GM12801 (cell line): ENCODE measurements at regions not wholly inside any gene's neighbourhood (a gene's known extent, or its start where the extent isn't known, plus 50 kb on each side); places are given as distances from the start of the nearest gene placed in this dataset.
A peak's percentile ranks its signal among the peaks of the same experiment; 100 is the strongest.

Source experiments
- CTCF ChIP-seq: IDR thresholded peaks from one replicate; pipeline ENCODE4 v1.5.1; 2011; ENCODE audit warnings: control low read depth; ENCODE audit not compliant: insufficient read length; ENCODE audit errors: extremely low read depth

DNA sequence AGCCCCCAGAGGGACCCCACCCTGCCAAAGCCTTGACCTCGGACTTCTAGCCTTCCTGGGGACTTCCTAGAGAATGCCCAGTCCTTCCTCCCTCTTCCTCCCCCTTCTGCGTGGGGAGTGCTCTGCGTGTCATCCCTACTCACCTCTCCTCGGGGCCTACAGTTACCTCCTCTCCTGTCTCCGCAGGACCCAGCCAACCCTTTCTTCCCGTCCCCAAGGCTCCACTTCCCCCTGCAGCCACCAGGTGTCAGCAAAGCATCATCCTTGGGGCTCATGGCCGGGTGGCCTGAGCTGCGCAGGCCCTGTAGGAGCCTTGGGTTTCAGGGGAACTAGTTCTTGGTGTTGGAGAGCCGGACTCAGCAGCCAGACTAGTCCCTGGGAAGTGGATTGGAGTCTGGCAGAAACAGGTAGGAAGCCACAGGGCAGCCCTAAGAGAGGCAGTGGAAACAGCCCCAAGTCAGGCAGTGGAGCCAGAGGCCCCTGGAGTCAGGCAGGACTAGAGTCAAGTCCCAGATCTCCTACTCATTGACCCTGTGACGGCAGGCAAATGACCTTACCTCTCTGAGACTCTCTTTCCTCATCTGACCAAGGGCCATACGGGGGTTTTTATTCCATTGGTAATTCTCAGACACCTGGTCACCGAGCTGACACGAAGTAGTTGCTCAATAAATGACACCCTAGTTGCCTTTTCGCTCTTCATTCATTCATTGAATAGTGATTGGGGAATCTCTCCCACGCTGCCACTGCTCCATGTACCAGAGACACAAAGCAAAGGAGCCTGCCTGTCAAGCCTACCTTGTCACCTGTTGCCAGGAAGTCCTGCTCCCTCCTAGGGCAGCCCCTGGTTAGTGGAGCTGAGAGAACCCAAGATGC lies 101.8 kb upstream of the GRK3 start:
- TF ChIP-seq CTCF = peak; percentile 21

GRCh38 chr22:25465949-25466348 lies 98.5 kb upstream of the GRK3 start:
- TF ChIP-seq CTCF = no peak

DNA sequence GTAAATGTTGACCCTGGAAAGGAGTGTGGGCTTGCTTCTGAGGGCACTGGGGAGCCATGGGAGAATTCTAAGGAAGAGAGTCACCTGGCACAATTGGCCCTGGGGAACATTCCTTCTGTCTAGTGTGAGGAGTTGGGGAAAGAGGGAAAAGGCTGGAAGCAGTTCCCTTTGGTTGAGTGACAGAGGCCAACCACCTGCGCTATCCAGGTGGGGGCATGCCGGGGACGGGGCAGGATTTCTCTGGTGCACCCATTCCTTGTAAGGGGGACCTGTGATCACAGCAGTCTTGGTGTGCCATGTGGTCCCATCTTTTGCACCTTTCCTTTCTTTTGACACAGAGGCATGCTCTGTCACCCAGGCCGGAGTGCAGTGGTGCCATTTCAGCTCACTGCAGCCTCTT lies 92.1 kb upstream of the GRK3 start:
- TF ChIP-seq CTCF = no peak

DNA sequence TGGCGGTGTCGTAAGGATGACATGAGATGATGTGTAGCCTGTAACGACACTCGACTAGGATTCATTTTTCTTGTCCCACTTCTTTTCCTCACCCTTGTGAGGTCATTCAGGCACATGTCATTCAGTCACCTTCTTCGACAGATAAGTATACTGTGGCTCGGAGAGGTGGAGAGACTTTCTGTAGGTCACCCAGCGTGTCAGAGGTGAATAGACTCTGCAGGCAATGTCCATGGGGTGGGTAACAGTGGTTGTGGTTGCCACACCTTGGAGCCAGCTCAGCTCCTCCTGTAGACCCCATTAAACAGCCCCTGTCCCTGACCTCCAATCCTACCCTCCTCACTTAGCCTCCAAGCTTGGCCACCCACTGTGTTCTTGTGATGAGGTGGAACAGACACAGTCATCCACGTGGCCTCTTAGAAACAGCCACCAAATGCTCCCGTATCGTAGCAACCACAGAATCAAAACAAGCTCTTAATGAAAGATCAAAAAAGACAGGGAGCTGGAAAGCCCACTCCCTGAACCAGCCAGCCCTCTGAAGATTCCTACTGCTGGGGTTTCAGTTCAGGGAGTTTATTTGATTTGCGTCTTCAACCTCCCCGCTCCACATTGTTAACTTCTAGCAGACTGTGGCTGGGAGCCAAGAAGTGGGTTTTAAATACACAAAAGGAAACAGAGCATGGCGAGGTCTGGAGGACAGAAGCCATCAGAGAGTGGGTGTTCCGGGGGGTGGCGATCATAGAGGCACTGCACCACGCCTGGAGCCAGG lies 89.0 kb upstream of the GRK3 start:
- no peak for TF ChIP-seq CTCF

GRCh38 chr22:25477358-25477757 lies 87.1 kb upstream of the GRK3 start:
- no peak for TF ChIP-seq CTCF

DNA sequence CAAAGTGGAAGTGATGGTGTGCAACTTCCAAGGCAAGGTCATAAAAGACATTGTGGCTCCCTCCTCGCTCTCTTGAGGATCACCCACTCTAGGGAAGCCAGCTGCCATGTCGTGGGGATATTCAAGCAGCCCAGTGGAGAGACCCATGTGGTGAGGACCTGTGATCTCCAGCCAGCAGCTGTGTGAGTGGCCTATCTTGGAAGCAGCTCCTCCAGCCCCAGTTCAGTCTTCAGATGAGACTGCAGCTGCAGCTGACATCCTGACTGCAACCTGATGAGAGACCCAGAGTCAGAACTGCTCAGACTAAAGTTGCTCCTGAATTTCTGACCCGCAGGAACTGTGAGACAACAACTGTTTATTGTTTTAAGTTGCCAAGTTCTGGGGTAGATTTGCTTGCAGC lies 86.4 kb upstream of the GRK3 start:
- no peak for TF ChIP-seq CTCF

DNA sequence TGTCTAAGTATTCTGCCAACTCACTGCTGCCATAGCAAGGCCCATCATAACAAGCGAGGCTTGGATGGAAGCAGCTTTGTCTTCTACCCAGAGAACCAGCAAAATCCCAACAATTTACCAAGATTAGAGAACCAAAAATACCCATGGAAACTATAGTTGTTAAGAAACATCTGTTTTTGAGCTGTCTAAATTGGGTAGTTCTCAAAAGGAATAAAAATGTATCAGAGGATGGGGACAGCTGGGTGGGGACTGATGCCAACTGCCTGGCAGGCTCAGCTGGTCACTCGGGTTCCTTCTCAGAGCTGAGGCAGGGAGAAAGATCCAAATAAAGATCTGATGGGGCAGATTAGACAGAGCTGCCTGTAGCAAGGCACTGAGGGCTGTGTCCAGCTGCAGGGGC lies 85.9 kb upstream of the GRK3 start:
- TF ChIP-seq CTCF = no peak
